ENCODE measurements at regions not wholly inside any gene's neighbourhood (a gene's known extent, or its start where the extent isn't known, plus 50 kb on each side); places are given as distances from the start of the nearest gene placed in this dataset.
A peak's percentile ranks its signal among the peaks of the same experiment; 100 is the strongest.

DNA sequence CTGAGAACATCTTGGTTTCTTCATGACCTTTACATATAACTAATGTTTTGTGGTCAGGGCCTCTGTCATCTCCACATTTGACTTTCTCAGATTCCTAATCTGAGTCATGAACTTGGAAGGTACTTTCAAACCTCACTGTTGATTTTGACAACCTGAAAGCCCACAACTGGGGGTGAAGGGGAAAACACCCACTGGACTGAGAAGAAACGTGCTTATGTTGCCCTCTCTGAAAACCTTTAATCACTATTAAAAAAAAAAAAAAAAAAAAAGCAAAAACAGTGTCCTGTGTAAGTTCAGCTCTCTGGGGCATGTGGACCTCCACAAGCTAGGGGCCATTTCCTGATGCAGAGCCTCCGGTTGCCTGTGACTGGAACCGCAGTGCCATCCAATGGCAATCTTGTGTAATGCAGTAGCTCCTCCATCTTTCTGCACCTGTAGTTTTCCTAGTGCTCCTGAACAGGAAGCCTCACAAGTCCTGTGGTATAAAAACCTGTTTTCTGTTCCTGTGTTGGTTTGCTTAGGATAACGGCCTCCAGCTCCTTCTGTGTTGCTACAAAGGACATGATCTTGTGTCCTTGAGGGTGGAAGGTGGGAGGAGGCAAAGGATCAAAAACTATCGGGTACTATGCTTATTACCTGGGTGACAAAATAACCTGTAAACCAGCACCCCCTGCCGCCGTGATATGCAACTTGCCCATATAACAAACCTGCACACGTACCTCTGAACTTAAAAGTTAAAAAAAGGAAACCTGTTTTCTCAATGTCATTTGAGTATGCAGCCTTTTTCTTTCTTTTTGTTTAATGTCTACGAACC, 124.5 kb downstream of the ZNF648 start:
- TF ChIP-seq POLR2AphosphoS5 (IDR thresholded peaks at IDR 0.05), result no peak
- TF ChIP-seq, protein P1, sequence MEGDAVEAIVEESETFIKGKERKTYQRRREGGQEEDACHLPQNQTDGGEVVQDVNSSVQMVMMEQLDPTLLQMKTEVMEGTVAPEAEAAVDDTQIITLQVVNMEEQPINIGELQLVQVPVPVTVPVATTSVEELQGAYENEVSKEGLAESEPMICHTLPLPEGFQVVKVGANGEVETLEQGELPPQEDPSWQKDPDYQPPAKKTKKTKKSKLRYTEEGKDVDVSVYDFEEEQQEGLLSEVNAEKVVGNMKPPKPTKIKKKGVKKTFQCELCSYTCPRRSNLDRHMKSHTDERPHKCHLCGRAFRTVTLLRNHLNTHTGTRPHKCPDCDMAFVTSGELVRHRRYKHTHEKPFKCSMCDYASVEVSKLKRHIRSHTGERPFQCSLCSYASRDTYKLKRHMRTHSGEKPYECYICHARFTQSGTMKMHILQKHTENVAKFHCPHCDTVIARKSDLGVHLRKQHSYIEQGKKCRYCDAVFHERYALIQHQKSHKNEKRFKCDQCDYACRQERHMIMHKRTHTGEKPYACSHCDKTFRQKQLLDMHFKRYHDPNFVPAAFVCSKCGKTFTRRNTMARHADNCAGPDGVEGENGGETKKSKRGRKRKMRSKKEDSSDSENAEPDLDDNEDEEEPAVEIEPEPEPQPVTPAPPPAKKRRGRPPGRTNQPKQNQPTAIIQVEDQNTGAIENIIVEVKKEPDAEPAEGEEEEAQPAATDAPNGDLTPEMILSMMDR (IDR thresholded peaks at IDR 0.05), result peak; percentile 26 to 56 (median 42)

Data from transverse colon (tissue), 4 donors.